Embryonic facial prominence (tissue), 1 donor: ENCODE measurements at regions not wholly inside any gene's neighbourhood (a gene's known extent, or its start where the extent isn't known, plus 50 kb on each side); places are given as distances from the start of the nearest gene placed in this dataset.

Experiments used
- DNase-seq: peaks from one replicate; pipeline ENCODE4 v3.0.0-alpha.2; 2016; ENCODE audit errors: extremely low spot score

GRCh38 chr17:77851921-77852320 lies 106.6 kb upstream of the TNRC6C start:
- no peak for DNase-seq

DNA sequence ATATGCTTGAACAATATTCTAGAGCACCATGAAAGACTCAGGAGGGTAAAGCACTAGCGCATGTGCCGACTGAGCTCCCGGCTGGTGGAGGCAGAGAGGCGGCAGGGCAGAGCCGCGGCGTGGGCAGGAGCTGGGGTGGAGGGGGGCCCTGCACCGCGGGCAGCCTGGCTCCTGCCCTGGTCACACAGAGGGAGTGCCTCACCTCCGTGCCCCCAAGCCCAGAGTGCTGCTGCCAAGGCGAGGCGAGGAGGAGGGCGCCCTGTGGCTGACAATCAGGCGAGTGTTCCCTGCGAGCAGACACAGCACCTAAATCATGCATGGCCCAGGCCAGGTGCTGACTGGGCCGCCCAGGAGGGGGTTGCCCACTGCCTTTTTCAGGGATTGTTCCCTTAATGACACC lies 105.8 kb upstream of the TNRC6C start:
- no peak for DNase-seq

GRCh38 chr17:77853191-77853977 lies 105.1 kb upstream of the TNRC6C start:
- no peak for DNase-seq

DNA sequence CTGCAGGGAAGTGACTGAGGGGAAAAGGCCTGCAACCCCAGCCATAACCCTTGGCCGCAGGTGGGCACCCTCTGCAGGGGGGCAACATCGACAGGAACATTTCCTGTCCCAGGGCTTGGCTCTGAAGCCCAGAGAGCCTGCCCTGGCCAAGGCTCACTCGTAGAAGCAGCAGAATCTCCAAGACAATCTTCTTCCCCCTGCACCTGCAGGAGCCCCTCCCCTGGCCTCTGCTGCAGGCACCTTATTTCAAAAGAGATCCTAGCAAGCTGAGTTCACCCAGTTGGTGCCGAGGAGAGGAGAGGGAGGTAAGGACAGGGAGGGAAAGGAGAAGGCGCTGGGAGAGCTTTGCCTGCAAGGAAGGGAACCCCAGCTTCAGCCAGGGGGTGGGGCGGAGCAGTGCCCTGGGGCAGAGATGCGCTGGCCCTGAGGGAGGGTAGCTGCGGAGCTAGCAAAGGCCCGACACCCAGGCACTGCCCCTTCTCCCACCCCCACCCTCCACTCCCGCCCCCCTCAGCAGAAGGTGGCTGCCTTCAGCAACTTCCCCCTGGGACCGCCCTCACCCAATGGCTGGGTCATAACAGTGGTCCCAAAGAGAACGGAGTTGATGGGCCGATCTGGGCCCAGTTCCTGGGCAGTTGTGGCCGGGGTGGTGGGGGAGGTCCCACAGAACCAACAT lies 104.3 kb upstream of the TNRC6C start:
- DNase-seq, result no peak

- DNase-seq, result no peak
Observed at GRCh38 chr17:77854759-77855745, 103.5 kb upstream of the TNRC6C start.

DNA sequence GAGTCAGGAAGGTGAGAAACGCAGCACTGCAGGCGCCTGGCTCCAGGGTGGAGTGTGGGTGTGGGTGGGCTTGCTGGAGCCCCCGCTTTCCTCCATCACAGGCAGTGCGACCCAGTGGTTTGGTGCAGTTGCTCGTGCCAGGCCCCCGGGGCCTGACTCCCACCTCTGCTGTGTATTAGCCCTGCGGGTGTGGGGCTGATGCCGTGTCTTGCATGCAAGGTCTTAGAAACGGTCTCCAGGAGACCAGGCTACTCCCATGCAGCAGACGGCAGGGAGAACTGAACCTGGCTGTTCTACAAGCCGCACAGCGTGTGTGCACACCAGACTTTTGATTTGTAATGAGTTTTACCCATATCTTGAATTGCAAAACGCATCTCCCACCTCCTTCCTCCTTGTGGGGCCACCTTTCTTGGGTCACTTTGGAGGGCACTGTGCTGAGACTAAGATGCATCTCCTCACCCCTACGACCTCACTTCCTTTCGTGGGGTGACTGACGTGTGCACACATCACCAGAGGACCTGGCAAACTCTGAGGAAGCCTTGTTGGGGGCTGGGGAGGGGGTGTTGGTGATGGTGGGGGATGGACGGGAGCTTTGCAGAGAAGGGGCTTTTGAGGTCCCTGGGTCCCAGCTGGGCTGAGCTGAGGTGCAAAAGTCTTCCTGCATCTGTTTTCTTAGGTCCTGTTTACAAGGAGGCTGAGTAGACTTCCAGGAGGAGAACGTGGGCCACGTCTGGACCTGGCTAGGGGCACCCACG lies 101.8 kb upstream of the TNRC6C start:
- DNase-seq, result no peak

- no peak for DNase-seq
Observed at GRCh38 chr17:77857306-77857555, 101.3 kb upstream of the TNRC6C start.

- no peak for DNase-seq
Observed at GRCh38 chr17:77857613-77858012, 100.9 kb upstream of the TNRC6C start.

DNA sequence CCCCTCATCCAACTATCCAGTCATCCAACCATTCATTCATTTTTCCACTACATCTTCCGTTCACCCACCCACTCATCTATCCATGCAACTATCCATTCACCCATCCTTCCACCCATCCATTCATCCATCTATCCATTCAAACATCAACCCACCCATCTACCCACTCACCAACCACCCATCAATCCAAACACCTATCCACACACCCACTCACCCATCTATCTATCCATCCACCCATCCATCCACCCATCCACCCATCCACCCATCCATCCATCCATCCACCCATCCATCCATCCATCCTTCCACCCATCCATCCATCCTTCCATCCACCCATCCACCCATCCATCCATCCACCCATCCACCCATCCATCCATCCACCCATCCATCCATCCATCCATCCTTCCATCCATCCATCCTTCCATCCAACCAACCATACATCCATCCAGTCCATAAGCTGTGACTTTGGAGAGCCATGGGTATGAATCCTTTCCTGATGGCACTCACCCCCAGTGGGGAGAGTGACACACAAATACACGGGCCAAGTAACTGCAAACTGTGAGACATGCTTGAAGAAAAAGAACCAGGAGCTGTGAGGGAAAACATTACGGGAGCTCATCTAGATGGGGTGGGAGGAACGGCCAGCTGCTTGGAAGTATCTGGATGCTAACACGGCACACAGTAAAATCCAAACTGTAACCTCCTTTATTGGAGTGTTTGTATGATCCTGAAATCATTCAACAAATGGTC lies 100.0 kb upstream of the TNRC6C start:
- DNase-seq, result no peak

GRCh38 chr17:77859035-77859810 lies 99.3 kb upstream of the TNRC6C start:
- DNase-seq, result no peak

- DNase-seq, result no peak
Observed at GRCh38 chr17:77861133-77861695, 97.3 kb upstream of the TNRC6C start.

GRCh38 chr17:77861981-77862645 lies 96.4 kb upstream of the TNRC6C start:
- DNase-seq, result no peak

GRCh38 chr17:77862890-77863813 lies 95.4 kb upstream of the TNRC6C start:
- DNase-seq, result no peak

GRCh38 chr17:77863814-77864161 lies 94.7 kb upstream of the TNRC6C start:
- no peak for DNase-seq

DNA sequence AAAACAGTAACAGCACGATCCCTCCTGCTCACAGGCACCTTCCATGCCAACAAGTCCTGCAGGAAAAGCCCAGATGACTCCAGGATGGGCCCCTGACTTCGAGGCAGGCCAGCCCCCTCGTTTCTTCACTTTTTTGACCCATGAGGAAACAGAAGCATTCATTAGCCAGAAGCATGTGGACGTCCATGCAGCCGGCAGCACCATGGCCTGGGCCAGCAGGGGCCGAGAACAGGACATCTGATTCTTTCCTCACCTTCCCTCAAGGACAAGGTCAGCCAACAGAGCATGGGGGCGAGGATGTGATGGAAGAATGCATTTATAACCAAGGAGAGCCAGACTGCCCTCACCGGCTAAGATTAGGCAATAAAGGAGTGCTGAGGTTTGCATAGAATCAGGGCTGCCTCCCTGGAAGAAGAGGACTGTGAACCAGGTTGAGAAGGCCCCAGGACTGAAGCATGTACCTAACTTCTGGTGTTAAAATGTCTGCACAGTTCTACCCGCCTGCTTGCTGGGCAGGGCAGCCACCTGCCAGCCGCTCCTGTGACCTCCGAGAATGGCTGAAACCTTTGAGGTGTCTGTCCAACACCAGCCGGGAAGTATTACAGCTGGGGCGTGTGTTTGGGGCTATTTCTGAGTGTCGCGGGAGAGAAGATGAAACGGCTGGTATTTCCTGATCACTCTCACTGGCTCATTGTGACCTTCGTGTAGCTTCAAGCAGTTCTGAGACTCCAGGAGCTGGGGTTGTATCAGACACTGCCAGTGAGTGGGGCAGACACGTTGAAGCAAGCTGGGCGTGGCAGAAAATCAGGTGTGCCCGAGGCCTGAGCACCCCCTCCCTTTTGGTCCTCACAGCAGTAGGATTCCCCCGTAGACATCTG lies 94.0 kb upstream of the TNRC6C start:
- no peak for DNase-seq

- no peak for DNase-seq
Observed at GRCh38 chr17:77865112-77865611, 93.3 kb upstream of the TNRC6C start.

DNA sequence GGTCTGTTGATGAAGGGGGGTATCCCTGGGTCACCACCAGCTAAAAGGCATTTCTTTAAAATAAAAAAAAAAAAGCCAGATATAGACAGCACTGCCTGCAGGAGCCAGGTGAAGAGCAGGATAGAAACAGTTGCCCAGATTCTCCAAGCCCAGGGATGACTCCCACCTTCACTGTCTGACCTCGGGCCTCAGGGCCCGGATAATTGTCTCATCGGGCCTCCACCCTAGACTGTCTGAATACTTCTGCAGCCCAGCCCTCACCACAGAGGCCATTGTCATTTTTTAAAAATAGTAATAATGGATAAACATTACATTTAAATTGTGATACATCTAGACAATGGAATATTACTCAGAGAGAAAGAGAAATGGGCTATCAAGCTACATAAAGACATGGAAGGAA lies 92.8 kb upstream of the TNRC6C start:
- DNase-seq, result no peak
